Right lobe of liver (tissue), 4 donors: ENCODE measurements at regions not wholly inside any gene's neighbourhood (a gene's known extent, or its start where the extent isn't known, plus 50 kb on each side); places are given as distances from the start of the nearest gene placed in this dataset.

Experiments
- CTCF ChIP-seq, 4 donors: fragments of 200-600 bp in 3 of 4; fragments of 450-650 bp in 1 of 4; IDR thresholded peaks; one replicate each; pipeline versions ENCODE4 v1.5.1 to v1.8.0; 2016 to 2022; ENCODE audit warnings: antibody characterized with exemption in 4 of 4, mild to moderate bottlenecking in 2 of 4
- POLR2A ChIP-seq: fragments of 450-650 bp; IDR thresholded peaks from one replicate; pipeline ENCODE4 v1.6.1; 2017; ENCODE audit warnings: antibody characterized with exemption, mild to moderate bottlenecking
- donor health status: DM: no; HTN: no; CAD: no.
- donor health status: DM: no; HTN: no; CAD: no.
- donor health status: DM: no; HTN: yes; CAD: no.

- no peak for TF ChIP-seq CTCF (IDR thresholded peaks at IDR 0.05)
- no peak for TF ChIP-seq POLR2A
These were observed 136.2 kb upstream of the MED14 start for GRCh38 chrX:40871385-40872082.
